AG04449 (cell line): ENCODE measurements at regions not wholly inside any gene's neighbourhood (a gene's known extent, or its start where the extent isn't known, plus 50 kb on each side); places are given as distances from the start of the nearest gene placed in this dataset.

Source experiments
- CTCF ChIA-PET: fragments of 350-600 bp; formaldehyde crosslinking; extraction: SDS; loops from one replicate; lab custom pipeline; 2021; ENCODE audit warnings: antibody characterized with exemption; lab: Yijun Ruan, JAX
- POLR2A ChIA-PET: fragments of 400-600, 350-600 bp; formaldehyde crosslinking; extraction: SDS; loops from one replicate; lab custom pipeline; 2020; ENCODE audit warnings: antibody characterized with exemption, inconsistent platforms; lab: Yijun Ruan, JAX
- DNase-seq: peaks from one replicate; pipeline ENCODE4 v3.0.0-alpha.2; 2010; ENCODE audit warnings: low read depth, low spot score
- H3K4me3 ChIP-seq: 2 replicates; pipeline ENCODE4 v1.5.1; 2011; ENCODE audit warnings: low read depth, mild to moderate bottlenecking, control low read depth, low read length
- CTCF ChIP-seq: IDR thresholded peaks from one replicate; pipeline ENCODE4 v1.5.1; 2011; ENCODE audit warnings: mild to moderate bottlenecking, moderate library complexity, low read length, control low read depth, inconsistent platforms; ENCODE audit not compliant: insufficient read depth; ENCODE audit errors: missing control alignments

GRCh38 chr6:165983112-165984072 is 184.3 kb downstream of the TBXT start:
- ChIA-PET POLR2A (no interaction called here), CTCF (interaction anchor here (1.2 kb wide), 1 partner anchor 13 kb away, joined by 4 read pairs; no protein-coding TSS in a partner anchor)
- no peak for TF ChIP-seq CTCF
- DNase-seq = no peak
- H3K4me3 ChIP-seq = no peak overlapping the region

GRCh38 chr6:165978476-165978875 is 189.2 kb downstream of the TBXT start:
- no peak for TF ChIP-seq CTCF
- no peak for DNase-seq
- ChIA-PET CTCF (no interaction called here), POLR2A (no interaction called here)
- H3K4me3 ChIP-seq = no peak overlapping the region

GRCh38 chr6:165976684-165977083 is 191.0 kb downstream of the TBXT start:
- no peak overlapping the region for H3K4me3 ChIP-seq
- ChIA-PET CTCF (interaction anchor here (1.3 kb wide), 1 partner anchor 129 kb away, joined by 4 read pairs; no protein-coding TSS in a partner anchor), POLR2A (no interaction called here)
- no peak for TF ChIP-seq CTCF
- DNase-seq = no peak

- ChIA-PET CTCF (no interaction called here), POLR2A (no interaction called here)
- no peak for TF ChIP-seq CTCF
- H3K4me3 ChIP-seq = no peak overlapping the region
- DNase-seq = no peak
Measured at GRCh38 chr6:165974817-165975216, 192.8 kb downstream of the TBXT start.

GRCh38 chr6:165973473-165973872 is 194.2 kb downstream of the TBXT start:
- DNase-seq = no peak
- no peak overlapping the region for H3K4me3 ChIP-seq
- no peak for TF ChIP-seq CTCF
- CTCF ChIA-PET = interaction anchor here (0.7 kb wide), 1 partner anchor 132 kb away, joined by 3 read pairs; no protein-coding TSS in a partner anchor
- POLR2A ChIA-PET = no interaction called here

GRCh38 chr6:165972139-165972802 is 195.4 kb downstream of the TBXT start:
- DNase-seq = no peak
- ChIA-PET POLR2A (no interaction called here), CTCF (no interaction called here)
- TF ChIP-seq CTCF = no peak
- no peak overlapping the region for H3K4me3 ChIP-seq
